Fibroblast of lung (primary cell): ENCODE measurements at regions not wholly inside any gene's neighbourhood (a gene's known extent, or its start where the extent isn't known, plus 50 kb on each side); places are given as distances from the start of the nearest gene placed in this dataset.

Source experiments
- DNase-seq, 2 donors: peaks; one replicate each; pipeline versions ENCODE4 v3.0.0 to v3.0.0-alpha.2; 2010; ENCODE audit warnings: low read depth in 2 of 2
- H2AFZ ChIP-seq: 2 replicates; pipeline ENCODE4 v1.5.1; 2012; ENCODE audit warnings: low read length, control low read depth, inconsistent platforms
- H3K27ac ChIP-seq: 2 replicates; pipeline ENCODE4 v1.5.1; 2011; ENCODE audit warnings: low read length, control low read depth; ENCODE audit not compliant: insufficient read depth
- H3K27me3 ChIP-seq: 2 replicates; pipeline ENCODE4 v1.5.1; 2011; ENCODE audit warnings: mild to moderate bottlenecking, low read length; ENCODE audit not compliant: control insufficient read depth, insufficient read depth
- H3K36me3 ChIP-seq: 2 replicates; pipeline ENCODE4 v1.5.1; 2011; ENCODE audit warnings: low read length; ENCODE audit not compliant: control insufficient read depth, insufficient read depth
- H3K4me1 ChIP-seq: 2 replicates; pipeline ENCODE4 v1.5.1; 2011; ENCODE audit warnings: low read length; ENCODE audit not compliant: control insufficient read depth, insufficient read depth; ENCODE audit errors: extremely low read depth
- H3K4me2 ChIP-seq: 2 replicates; pipeline ENCODE4 v1.5.1; 2011; ENCODE audit warnings: low read length, control low read depth; ENCODE audit not compliant: insufficient read depth; ENCODE audit errors: extremely low read depth
- H3K4me3 ChIP-seq, 4 experiments: fragments of 200-600 bp in 1 of 4; sonication (generic) in 1 of 4; replicated peaks in 1 of 4; 2 replicates each; pipeline ENCODE4 v1.5.1; 2011 to 2016; ENCODE audit warnings: low read length in 4 of 4, low read depth in 3 of 4, mild to moderate bottlenecking in 3 of 4, control low read depth in 2 of 4, inconsistent platforms in 1 of 4, mixed read lengths in 1 of 4; ENCODE audit not compliant: insufficient read depth in 1 of 4; ENCODE audit errors: control extremely low read depth in 1 of 4
- H3K79me2 ChIP-seq: 2 replicates; pipeline ENCODE4 v1.5.1; 2012; ENCODE audit warnings: mild to moderate bottlenecking, low read length, inconsistent platforms; ENCODE audit not compliant: control insufficient read depth, insufficient read depth
- H3K9ac ChIP-seq: 2 replicates; pipeline ENCODE4 v1.5.1; 2011; ENCODE audit warnings: mild to moderate bottlenecking, low read length, control low read depth; ENCODE audit not compliant: insufficient read depth
- H3K9me3 ChIP-seq: 2 replicates; pipeline ENCODE4 v1.5.1; 2012; ENCODE audit warnings: low read depth, low read length; ENCODE audit not compliant: control insufficient read depth, insufficient read depth
- H4K20me1 ChIP-seq: 2 replicates; pipeline ENCODE4 v1.5.1; 2011; ENCODE audit warnings: low read length; ENCODE audit not compliant: control insufficient read depth, insufficient read depth; ENCODE audit errors: extremely low read depth
- CTCF ChIP-seq, 2 donors: IDR thresholded peaks in 1 of 2; conservative IDR thresholded peaks in 1 of 2; 1 replicate in 1 of 2; 2 replicates in 1 of 2; pipeline ENCODE4 v1.5.1; 2011 to 2012; ENCODE audit warnings: low read length in 2 of 2, control low read depth in 1 of 2, inconsistent platforms in 1 of 2, low read depth in 1 of 2, mild to moderate bottlenecking in 1 of 2
- EZH2 ChIP-seq: IDR thresholded peaks from 2 replicates; pipeline ENCODE4 v1.5.1; 2012; ENCODE audit warnings: low read length, control low read depth, mild to moderate bottlenecking; ENCODE audit errors: missing control alignments

GRCh38 chr5:73279805-73280204 is 106.8 kb downstream of the TMEM174 start:
- Histone ChIP-seq H3K79me2 (no peaks in the 10 kb centered on the region), H3K27me3 (peaks cover 18% of the 10 kb centered on the region), H3K9me3 (no peaks in the 10 kb centered on the region), H3K27ac (no peak overlapping the region), H3K36me3 (no peaks in the 10 kb centered on the region), H4K20me1 (no peaks in the 10 kb centered on the region), H3K9ac (no peak overlapping the region), H3K4me2 (no peak overlapping the region), H3K4me1 (no peaks in the 10 kb centered on the region), H3K4me3 (no peak overlapping the region), H2AFZ (no peak overlapping the region)
- TF ChIP-seq CTCF (conservative IDR thresholded peaks at IDR 0.05 in 1 of 2, IDR thresholded peaks at IDR 0.05 in 1 of 2; ENCODE audit: low read depth in 1 of 2, low read length in 2 of 2) (no peak), EZH2 (no peak)
- no peak for DNase-seq

GRCh38 chr5:73278693-73279092 is 105.7 kb downstream of the TMEM174 start:
- TF ChIP-seq EZH2, result no peak
- no peak for TF ChIP-seq CTCF (conservative IDR thresholded peaks at IDR 0.05 in 1 of 2, IDR thresholded peaks at IDR 0.05 in 1 of 2; ENCODE audit: low read depth in 1 of 2, low read length in 2 of 2)

GRCh38 chr5:73274881-73275663 is 102.1 kb downstream of the TMEM174 start:
- peak in 1 of 2 donors; percentile 36 for DNase-seq
- Histone ChIP-seq H3K79me2 (no peaks in the 10 kb centered on the region), H3K27me3 (peaks cover 29% of the 10 kb centered on the region), H3K4me3 (no peak overlapping the region), H3K4me2 (no peak overlapping the region), H3K36me3 (no peaks in the 10 kb centered on the region), H3K9me3 (no peaks in the 10 kb centered on the region), H2AFZ (no peak overlapping the region), H3K9ac (no peak overlapping the region), H4K20me1 (no peaks in the 10 kb centered on the region), H3K27ac (no peak overlapping the region), H3K4me1 (no peaks in the 10 kb centered on the region)
- no peak for TF ChIP-seq EZH2
- TF ChIP-seq CTCF (conservative IDR thresholded peaks at IDR 0.05 in 1 of 2, IDR thresholded peaks at IDR 0.05 in 1 of 2; ENCODE audit: low read depth in 1 of 2, low read length in 2 of 2), result no peak

More at GRCh38 chr5:73278693-73279092, 105.7 kb downstream of the TMEM174 start:
- no peak for DNase-seq
- no peak overlapping the region for H3K27ac ChIP-seq
- no peaks in the 10 kb centered on the region for H4K20me1 ChIP-seq
- no peaks in the 10 kb centered on the region for H3K9me3 ChIP-seq
- no peak overlapping the region for H3K4me3 ChIP-seq
- no peak overlapping the region for H3K4me2 ChIP-seq
- H3K79me2 ChIP-seq, result no peaks in the 10 kb centered on the region
- no peaks in the 10 kb centered on the region for H3K4me1 ChIP-seq
- no peak overlapping the region for H2AFZ ChIP-seq
- H3K27me3 ChIP-seq, result peaks cover 20% of the 10 kb centered on the region
- no peaks in the 10 kb centered on the region for H3K36me3 ChIP-seq
- no peak overlapping the region for H3K9ac ChIP-seq
